ENCODE measurements at regions not wholly inside any gene's neighbourhood (a gene's known extent, or its start where the extent isn't known, plus 50 kb on each side); places are given as distances from the start of the nearest gene placed in this dataset.

- TF ChIP-seq, protein P1, sequence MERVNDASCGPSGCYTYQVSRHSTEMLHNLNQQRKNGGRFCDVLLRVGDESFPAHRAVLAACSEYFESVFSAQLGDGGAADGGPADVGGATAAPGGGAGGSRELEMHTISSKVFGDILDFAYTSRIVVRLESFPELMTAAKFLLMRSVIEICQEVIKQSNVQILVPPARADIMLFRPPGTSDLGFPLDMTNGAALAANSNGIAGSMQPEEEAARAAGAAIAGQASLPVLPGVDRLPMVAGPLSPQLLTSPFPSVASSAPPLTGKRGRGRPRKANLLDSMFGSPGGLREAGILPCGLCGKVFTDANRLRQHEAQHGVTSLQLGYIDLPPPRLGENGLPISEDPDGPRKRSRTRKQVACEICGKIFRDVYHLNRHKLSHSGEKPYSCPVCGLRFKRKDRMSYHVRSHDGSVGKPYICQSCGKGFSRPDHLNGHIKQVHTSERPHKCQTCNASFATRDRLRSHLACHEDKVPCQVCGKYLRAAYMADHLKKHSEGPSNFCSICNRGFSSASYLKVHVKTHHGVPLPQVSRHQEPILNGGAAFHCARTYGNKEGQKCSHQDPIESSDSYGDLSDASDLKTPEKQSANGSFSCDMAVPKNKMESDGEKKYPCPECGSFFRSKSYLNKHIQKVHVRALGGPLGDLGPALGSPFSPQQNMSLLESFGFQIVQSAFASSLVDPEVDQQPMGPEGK (CRISPR knock-in tag; IDR thresholded peaks at IDR 0.05; ENCODE audit: borderline replicate concordance), result no peak
- TF ChIP-seq SNAI2 (CRISPR knock-in tag; IDR thresholded peaks at IDR 0.05), result no peak
- TF ChIP-seq ZFP3 (CRISPR knock-in tag; IDR thresholded peaks at IDR 0.05), result no peak
- TF ChIP-seq ZFP30 (CRISPR knock-in tag; IDR thresholded peaks at IDR 0.05), result no peak
- no peak for TF ChIP-seq CSRNP3 (CRISPR knock-in tag; IDR thresholded peaks at IDR 0.05)
- no peak for TF ChIP-seq OSR1 (CRISPR knock-in tag; IDR thresholded peaks at IDR 0.05)
Measured at GRCh38 chr13:55816976-55817601, 1323.6 kb upstream of the PRR20A start.
